Fibroblast of skin of left biceps (primary cell): ENCODE measurements at regions not wholly inside any gene's neighbourhood (a gene's known extent, or its start where the extent isn't known, plus 50 kb on each side); places are given as distances from the start of the nearest gene placed in this dataset.

Source experiments
- DNase-seq, 2 experiments: peaks; one replicate each; pipeline ENCODE4 v3.0.0-alpha.2; 2013; ENCODE audit warnings: low read depth in 2 of 2

DNA sequence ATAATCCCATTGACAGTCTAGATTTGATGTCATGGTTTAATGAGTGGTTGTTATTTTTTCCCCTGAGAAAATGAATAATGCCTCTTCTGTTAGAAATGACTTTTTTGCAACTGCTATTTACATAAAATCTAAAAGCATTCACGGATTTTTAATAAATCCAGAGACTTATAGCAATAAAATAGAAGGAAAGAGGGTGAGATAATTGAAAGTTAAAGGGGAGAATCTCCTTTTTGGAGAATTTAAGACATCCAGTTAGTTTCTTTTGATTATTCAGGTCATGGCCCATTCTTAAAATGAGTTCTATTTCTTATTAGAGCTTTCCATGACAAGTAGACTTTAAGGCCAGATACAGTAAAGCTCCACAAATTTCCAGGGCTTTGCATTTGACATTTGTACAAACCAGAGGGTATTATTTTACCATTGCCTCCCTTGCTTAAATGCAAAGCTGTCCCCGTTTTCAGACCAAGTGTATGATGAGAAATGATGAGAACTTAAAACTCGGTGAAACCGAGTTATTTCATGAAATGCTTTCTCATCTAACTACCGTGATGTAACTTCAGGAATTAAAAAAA is 789.0 kb upstream of the SOX9 start:
- no peak for DNase-seq

DNA sequence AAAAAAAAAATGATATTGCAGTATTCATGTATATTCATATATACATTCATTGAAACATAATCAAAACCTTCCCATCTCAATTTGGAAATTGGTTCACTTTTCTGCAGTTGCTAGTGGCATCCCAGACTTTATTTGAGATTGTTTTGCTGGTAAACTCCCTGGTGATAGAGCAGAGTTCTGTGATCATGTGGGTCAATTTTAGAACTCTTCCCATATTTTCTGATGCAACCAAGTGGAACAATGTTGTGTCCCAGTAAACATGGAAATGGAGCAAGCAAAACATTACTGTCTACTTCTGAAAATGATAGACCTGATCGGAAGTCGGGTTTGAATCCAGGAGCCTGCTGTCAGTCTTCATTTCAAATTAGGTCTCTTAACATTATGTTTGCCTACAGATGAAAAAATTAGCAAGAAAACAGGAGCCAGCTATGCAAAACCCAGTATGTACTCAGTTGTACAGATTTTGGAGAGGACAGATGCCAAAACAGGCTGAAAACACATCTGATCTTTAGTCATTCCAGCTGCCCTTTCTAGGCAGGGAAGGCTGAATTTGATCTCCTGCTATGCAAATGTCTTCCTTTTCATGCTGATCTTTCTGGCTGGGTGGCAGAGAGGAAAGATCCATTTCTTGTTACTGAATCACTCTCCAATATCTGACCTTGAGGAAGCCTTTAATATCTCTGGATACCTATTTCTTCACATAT is 786.6 kb upstream of the SOX9 start:
- no peak for DNase-seq

DNA sequence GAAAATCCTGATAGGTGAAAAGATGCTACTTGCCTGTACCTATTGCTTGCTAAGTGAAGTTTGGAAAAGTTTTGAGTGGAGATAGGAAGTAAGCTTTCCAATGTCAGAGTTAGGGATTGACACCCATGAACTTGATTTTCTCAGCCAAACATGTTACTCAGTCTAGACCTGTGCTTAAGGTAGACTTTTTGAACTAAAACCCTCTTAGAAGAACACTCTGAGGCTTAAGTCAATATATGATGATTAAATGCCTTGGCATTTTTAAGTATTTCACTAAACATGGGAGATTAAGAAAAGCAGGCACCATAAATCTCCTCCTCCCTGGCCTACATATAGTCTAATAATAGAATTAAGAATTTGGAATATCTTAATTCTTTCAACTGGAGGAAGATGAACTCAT is 785.6 kb upstream of the SOX9 start:
- no peak for DNase-seq

DNA sequence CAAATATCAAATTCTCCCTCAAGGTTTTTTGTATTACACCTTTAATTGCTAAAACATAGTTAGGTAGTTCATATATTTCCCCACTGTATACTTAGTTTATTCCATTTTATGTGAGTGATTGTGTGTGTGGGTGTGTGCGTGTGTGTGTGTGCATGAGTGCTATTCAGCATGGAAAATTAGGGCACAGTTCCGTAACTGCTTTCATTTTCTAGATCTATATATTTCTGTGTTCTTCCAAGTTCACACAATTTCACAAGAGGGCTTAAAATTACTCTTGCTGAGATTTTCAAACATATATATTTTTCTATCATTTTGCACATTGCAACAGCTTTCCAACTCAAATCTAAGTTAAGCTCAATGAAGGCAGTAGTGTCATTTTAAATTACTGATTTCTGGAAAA is 782.9 kb upstream of the SOX9 start:
- no peak for DNase-seq

DNA sequence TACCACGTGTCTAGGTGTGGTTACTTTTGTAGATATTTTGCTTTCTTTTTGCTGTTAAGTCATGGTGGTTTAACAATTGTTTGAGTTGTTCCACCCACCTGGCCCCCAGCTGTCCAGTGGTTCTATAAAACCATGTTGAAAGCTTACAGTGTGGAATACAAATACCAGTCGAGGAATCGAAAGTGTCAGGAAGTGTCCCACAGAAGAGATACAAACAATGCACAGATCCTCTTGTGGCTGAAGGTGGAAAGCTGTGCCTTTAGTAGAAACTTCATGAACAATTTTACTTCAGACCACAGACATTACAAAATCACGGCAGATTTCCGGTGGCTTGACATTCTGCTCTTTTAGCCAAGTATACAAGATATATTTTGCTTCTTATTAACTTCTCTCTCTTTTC is 782.4 kb upstream of the SOX9 start:
- no peak for DNase-seq

DNA sequence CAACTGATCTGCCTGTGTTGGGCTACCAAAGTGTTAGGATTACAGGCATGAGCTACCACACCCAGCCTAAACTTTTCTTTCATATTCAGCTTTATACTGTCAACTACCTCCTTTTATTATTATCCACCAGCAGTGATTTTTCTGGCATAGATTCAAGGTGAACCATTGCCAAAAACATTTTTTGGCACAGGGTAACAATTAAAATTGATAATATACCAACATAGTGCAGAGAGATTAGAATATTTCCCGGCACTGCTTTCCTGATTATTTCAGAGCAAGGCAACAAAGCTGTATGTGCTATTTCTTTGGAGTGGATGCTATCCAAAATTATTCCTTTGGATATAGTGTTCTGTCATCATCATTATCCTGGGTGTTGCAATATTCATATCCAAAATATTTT is 781.6 kb upstream of the SOX9 start:
- no peak for DNase-seq

DNA sequence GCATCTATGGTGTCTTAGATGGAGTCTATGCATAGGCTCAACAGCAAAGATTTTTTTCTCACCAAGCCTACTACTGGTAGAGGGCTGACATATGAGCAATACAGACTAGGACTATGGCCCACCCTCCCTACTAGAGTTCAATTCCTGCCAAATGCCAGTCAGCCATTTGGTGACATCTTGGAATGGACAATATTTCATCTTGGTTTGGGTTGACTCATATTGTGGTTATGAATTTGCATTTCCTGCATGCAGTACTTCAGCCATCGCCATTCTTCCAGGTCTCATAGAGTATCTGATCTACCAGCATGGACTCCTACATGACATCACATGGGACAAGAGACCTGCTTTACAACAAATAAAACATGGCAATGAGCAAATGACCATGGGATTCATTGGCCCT is 778.1 kb upstream of the SOX9 start:
- DNase-seq = no peak

DNA sequence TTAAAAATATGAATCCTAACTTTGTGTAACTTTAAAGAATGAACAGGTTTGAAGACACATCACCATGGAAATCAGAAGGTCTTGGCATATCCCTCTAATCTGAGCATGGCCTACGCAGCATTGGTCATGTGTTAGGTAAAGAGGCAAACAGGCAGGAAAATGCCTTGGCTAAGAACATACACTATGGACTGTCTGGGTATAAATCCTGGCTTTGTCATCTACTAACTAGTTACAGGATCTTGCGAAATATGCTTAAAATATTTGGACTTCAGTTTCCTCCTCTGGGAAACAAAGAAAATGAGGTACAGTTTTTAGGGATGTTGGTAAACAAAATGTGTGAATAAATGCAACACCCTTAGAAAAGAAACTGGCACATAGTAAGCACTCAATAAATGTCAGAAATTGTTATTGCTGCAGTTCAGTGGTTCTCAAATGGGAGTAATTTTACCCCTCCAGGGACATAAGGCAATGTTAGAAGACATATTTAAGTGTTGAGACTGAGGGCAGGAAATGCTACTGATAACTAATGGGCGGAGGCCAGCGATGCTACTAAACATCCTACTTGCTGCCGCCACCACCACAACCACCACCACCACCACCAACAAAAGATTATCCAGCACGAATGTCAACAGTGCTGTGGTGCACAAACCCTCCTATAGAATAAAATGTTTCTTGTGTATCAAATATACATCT is 770.8 kb upstream of the SOX9 start:
- DNase-seq = no peak

DNA sequence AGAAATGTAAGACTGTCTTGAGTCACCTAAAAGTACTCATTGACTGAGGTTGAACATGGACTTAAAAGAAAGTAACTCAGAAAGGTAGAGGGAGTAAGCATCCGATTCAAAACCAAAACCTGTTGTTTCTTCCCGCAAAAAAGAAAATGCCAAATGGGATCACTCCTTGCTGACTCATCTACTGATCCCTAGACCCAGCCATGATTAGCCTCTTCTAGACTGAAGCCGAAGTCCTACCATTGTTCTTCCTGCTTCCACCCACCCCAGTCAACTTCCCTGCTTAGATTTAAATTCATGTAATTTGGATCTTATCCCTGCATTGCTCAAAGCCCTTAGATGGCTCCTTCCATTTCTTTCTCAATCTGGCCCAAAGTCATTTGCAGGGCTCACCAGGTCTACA is 760.5 kb upstream of the SOX9 start:
- DNase-seq = no peak

DNA sequence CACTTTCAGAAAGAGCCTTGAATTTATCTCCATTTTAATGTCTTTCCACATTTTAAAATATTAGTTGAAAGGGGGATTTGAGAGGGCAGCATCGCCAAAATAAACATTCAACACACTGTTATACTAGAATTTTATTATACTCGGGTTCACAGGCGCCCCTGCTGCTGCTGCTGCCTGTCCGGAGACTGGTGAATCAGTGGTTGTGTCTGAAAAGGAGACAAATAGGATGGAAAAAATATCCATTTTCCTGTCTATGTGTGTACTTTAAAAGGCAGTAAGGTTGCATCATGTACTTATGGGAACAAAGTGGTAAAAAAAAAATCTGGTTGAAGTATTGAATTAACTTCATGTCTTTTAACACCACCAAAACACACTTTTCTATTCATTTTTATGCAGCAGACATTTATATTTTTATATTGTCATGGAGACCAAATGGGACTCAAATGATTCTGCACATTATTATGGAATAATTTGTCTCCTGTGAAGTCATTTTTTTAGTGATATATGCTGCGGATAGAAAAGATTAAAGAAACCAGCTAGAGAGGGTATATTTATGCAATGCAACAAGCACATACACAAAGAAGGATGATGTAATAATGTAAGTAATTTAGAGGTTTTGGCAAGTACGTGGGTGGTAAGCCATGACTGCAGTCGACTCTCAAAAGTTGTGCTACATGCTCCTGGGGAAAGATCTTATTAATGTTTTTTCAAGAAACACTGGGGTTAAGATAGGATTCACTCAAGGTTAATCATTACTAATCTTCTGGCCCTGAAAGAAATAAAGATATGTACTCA is 759.0 kb upstream of the SOX9 start:
- peak in 1 of 2 experiments; percentile 25 for DNase-seq

DNA sequence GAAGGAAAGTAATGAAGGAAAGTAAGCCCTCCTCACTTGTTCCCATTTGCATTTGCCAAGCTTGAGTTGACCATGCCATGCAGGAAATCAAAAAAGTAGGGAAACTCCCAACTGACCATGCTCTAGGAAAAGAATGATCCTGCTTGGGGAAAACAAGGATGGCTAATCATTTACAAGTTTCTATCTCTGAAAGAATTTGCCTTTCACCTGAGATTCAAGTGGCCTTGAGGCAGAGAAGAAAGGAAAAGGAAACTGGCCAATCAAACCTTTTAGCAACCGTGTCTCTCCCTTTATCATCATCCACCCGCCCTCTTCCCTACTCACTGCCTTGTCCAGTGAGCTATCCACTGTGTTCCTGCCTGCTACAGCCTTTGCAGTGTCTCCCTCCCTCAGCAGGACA is 757.2 kb upstream of the SOX9 start:
- no peak for DNase-seq

DNA sequence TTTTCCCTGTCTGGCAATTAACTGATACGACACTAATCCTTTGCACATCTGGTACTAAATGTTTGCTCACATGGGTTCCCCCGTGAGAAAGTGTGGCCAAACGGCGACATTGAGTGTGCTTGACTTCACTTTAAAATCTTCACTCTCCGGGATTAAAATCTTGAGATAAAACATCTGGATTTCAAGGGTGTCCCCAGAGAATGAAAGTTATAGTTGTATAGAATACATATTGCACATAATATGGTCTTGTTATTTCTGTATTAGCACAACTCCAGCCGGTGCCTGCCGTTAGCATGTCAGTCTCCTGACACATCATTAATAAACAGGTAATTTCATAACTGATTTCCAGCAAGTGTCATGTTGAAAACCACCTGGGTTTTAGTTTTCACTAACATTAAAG is 749.0 kb upstream of the SOX9 start:
- DNase-seq = no peak

DNA sequence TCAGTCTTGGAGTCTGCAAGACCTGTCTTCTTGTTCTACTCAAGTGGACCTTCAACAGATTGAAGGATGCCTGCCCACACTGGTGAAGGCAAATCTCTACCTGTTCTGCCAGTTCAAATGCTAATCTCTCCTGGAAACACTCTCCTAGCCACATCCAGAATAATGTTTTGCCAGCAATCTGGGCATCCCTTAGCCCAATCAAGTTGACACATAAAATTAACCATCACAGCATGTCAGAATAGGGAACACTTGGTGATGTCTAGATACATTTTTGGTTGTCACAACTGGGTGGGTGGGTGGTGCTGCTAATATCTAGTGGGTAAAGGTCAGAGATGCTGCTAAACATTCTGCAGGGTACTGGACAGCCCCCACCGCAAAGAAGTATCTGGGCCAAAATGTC is 744.9 kb upstream of the SOX9 start:
- DNase-seq = no peak

DNA sequence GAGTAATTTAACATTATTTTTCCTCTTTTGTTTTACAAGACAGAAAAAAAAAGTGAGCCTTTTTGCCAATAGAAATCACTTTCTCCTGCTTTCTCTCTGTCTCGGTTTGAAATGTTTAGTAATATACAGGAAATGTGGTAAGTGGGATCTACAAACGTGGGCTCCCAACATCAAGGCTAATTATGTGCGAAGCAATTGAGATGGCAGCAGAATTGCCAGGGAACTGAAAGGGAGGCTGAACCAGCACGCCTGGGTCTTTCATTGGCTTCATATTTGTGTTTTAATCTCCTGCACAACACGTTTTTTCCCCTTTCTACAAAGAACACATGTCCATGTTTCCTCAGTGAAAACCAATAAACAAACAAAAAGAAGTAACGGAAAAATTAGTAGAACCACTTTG is 743.9 kb upstream of the SOX9 start:
- no peak for DNase-seq

DNA sequence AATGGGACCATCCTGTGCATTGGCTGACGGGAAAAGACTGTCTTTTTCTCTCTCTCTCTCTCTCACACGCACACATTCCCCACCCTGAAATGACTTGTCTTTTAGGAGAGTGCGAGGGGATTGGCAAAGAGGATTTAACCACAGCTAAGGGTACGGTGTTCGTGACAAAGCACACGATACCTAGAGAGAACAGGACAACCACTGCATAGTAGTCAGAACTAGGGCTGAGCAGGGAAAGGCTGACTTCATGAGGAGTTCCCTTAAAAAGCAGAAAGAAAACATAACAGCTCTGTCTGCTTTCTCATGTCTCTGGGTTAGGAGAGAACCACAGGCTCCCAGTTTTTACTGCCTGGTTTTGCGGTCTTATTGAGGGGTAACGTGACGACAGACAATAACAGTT is 742.8 kb upstream of the SOX9 start:
- DNase-seq = no peak

DNA sequence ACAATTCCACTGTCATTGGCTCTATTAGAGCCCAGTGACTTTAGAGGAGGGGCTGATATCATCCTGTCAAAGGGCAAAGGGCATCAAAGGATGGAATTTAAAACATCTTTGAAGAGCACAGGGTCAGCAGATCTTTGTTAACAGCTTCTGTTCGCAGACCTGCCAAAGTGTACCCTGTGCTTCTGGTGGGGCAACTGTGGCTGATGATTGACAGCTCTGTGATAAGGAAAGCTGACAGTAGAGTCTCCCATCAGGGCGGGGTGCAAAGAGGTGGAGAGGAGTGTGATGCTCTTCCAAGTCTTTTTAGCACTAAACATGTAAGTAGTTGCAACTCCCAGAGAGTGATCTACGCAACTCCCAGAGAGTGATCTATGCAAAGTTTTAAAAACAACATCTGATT is 742.1 kb upstream of the SOX9 start:
- DNase-seq = no peak

DNA sequence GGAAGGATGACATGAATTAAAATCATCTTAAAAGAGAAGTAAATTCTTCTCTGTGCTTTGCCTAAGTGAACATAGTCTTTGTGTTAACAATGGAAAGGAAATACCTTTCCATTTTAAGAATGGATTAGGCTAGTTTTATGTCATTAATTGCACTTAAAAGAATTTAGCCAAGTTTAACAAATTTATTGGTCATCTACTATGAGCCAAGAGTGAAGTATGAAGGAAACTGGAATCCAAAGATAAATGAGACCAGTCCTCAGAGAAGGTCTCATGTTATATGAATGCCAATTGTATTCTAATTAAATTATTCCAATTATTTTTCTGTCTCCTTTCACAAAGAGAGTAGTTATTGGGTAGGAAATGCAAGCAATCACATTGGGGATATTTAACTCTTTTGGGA is 741.3 kb upstream of the SOX9 start:
- no peak for DNase-seq

DNA sequence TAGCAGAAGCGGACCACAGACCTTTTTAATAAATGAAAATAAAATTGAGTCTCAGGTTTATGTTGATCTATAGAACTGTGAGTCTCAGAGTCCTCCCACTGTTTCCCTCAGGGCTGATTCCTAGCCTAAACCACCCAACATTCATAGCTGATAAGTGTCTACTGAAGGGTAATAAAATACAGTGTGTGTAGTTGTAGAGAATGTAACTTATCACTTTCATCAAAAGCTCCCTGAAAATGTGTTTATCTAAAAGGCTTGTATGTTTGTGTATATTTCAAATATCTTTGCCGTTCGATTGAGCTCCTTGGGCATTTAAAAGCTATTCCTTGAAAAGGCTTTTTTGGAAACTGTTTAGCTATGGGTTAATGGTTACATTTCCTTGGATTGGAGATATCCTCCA is 740.3 kb upstream of the SOX9 start:
- DNase-seq = no peak

DNA sequence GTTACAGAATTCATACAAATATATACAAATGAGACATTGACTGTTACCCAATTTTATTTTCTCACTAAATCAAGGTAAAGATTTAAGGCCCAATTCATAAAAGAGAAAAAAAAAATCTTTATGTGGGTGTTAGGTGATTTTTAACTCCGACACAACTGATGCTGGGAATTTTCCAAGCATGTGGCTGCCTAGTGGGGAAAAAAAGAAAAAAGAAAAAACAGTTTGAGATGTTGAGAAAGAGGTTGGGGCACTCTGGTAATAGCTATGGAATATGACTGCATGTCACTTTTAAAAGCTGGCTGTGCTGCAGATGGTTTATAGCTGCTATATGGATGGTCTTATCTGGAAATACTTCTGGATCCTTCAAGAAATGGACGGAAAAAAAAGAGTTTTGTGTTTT is 739.9 kb upstream of the SOX9 start:
- no peak for DNase-seq

DNA sequence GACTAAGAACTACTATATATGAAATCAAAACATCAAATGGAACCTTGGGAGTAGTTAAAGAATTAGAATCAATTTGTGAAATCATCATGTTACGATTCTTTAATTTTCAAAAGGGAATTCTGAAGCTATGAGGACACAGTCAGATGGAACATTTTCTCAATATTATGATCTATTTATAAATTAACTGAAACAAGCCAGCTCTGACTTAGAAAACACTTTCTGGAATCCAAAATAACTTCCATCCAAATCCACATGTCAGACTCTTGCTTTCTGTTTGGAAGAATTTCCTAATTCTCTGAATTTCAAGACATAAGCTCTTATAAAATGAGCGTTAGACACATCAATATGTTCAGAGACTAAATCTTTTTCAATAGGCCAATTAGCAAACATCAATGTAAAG is 737.7 kb upstream of the SOX9 start:
- DNase-seq = no peak

DNA sequence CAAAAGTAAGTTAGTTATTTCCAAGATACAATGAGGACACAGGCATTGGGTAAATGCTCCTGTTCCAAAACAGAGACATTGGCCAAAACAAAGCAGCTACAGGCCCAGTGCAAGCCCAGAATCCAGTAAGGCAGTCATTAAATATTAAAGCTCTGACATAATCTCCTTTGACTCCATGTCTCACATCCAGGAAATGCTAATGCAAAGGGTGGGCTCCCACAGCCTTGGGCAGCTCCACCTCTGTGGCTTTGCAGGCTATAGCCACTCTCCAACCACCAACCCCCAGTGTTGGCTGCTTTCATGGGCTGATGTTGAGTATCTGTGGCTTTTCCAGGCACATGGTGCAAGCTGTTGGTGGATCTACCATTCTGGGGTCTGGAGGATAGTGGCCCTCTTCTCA is 733.4 kb upstream of the SOX9 start:
- DNase-seq = no peak

DNA sequence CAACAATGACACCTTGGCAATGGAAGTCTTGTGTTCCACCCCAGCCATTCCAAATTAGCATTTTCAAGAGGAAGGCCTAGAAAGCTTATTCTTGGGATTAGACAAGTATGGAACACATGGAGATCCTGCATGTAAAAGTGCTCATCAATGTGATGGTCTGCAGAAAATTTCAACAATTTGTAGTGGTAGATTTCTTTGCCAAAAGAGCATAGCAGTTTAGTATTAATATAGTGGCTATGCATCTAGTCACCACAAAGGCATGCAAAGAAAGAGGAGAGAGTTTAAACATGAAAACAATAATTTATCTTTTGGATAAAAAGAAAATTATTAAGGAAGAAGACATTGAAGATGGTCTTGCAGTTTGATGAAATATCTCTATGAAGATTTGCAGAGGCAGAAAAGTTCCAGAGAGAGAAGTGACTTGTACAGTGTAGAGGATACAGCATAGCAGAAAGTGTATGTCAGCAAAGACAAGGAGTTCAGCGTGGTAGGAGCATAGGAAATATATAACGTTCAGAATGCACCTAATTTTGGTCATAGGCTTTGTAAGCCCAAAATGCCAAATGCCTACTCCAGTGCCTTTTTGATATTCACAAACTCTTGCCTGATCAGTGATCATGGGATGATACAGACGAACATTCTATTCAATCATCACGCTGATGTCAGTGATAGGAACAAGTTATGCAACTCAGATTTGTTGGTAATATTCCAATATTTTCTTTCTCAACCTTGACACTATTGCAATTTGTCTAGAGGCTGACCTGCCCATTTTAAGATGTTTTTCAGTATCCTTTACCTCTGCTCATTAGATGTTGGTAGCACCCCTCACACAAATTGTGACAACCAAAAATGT is 727.9 kb upstream of the SOX9 start:
- DNase-seq = peak; percentile 65 to 71
